Transverse colon (tissue), 4 donors: ENCODE measurements at regions not wholly inside any gene's neighbourhood (a gene's known extent, or its start where the extent isn't known, plus 50 kb on each side); places are given as distances from the start of the nearest gene placed in this dataset.

ENCODE experiments used
- CTCF ChIP-seq, 5 experiments: fragments of 200-600 bp in 3 of 5; fragments of 450-650 bp in 2 of 5; sonication (generic) in 3 of 5; IDR thresholded peaks; 1 replicate in 2 of 5; 2 replicates in 3 of 5; pipeline ENCODE4 v1.5.1; 2016 to 2017; ENCODE audit warnings: antibody characterized with exemption in 5 of 5, inconsistent platforms in 3 of 5, mild to moderate bottlenecking in 2 of 5, moderate library complexity in 1 of 5
- EP300 ChIP-seq: sonication (generic); formaldehyde crosslinking; IDR thresholded peaks from one replicate; pipeline ENCODE4 v1.6.1; 2017; ENCODE audit warnings: antibody characterized with exemption, low read depth
- POLR2A ChIP-seq: fragments of 450-650 bp; IDR thresholded peaks from one replicate; pipeline ENCODE4 v1.6.1; 2016; ENCODE audit warnings: antibody characterized with exemption, mild to moderate bottlenecking, moderate library complexity
- POLR2AphosphoS5 ChIP-seq, 3 donors: sonication (generic); formaldehyde crosslinking; IDR thresholded peaks; one replicate each; pipeline ENCODE4 v1.6.1; 2016; ENCODE audit warnings: antibody characterized with exemption in 3 of 3

DNA sequence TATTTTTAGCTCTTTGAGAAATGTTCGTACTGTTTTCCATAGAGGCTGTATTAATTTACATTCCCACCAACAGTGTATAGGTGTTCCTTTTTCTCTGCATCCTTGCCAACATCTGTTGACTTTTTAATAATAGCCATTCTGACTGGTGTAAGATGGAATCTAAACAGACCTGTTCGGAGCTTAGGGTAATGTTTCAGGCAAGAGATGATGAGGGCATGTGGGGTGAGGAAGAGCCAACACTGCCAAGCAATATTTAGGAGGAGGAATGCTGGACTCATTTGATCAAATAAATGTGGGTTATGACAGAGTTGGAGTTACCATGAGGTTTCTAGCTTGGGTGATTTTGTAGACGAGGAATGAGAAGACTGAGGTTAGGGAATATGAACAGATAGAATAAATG is 382.9 kb downstream of the KLF12 start:
- TF ChIP-seq CTCF (IDR thresholded peaks at IDR 0.05) = no peak
- no peak for TF ChIP-seq POLR2AphosphoS5 (IDR thresholded peaks at IDR 0.05)
- TF ChIP-seq POLR2A = no peak
- no peak for TF ChIP-seq EP300
